ENCODE measurements at regions not wholly inside any gene's neighbourhood (a gene's known extent, or its start where the extent isn't known, plus 50 kb on each side); places are given as distances from the start of the nearest gene placed in this dataset.

- DNase-seq (ENCODE audit: low spot score): no peak
Observed at GRCh38 chr7:46230298-46230989, 309.4 kb upstream of the IGFBP3 start.

GRCh38 chr7:46229409-46229808, 308.3 kb upstream of the IGFBP3 start:
- peak; percentile 19 for DNase-seq (ENCODE audit: low spot score)

GRCh38 chr7:46226860-46227259, 305.8 kb upstream of the IGFBP3 start:
- no peak for DNase-seq (ENCODE audit: low spot score)

- no peak for DNase-seq (ENCODE audit: low spot score)
Observed at GRCh38 chr7:46224363-46224762, 303.3 kb upstream of the IGFBP3 start.

GRCh38 chr7:46220066-46220630, 299.1 kb upstream of the IGFBP3 start:
- DNase-seq (ENCODE audit: low spot score): peak; percentile 46

GRCh38 chr7:46218461-46219200, 297.6 kb upstream of the IGFBP3 start:
- DNase-seq (ENCODE audit: low spot score): no peak

- no peak for DNase-seq (ENCODE audit: low spot score)
Observed at GRCh38 chr7:46215987-46216567, 295.0 kb upstream of the IGFBP3 start.

- no peak for DNase-seq (ENCODE audit: low spot score)
Observed at GRCh38 chr7:46214526-46214925, 293.5 kb upstream of the IGFBP3 start.

- no peak for DNase-seq (ENCODE audit: low spot score)
Observed at GRCh38 chr7:46213154-46213537, 292.1 kb upstream of the IGFBP3 start.

- no peak for DNase-seq (ENCODE audit: low spot score)
Observed at GRCh38 chr7:46212425-46213153, 291.5 kb upstream of the IGFBP3 start.

- DNase-seq (ENCODE audit: low spot score): no peak
Observed at GRCh38 chr7:46210467-46210866, 289.4 kb upstream of the IGFBP3 start.

- no peak for DNase-seq (ENCODE audit: low spot score)
Observed at GRCh38 chr7:46209611-46210388, 288.7 kb upstream of the IGFBP3 start.

GRCh38 chr7:46208635-46209525, 287.8 kb upstream of the IGFBP3 start:
- no peak for DNase-seq (ENCODE audit: low spot score)

- no peak for DNase-seq (ENCODE audit: low spot score)
Observed at GRCh38 chr7:46207931-46208634, 287.0 kb upstream of the IGFBP3 start.

- no peak for DNase-seq (ENCODE audit: low spot score)
Observed at GRCh38 chr7:46206476-46207060, 285.5 kb upstream of the IGFBP3 start.

GRCh38 chr7:46205478-46205877, 284.4 kb upstream of the IGFBP3 start:
- DNase-seq (ENCODE audit: low spot score): peak; percentile 77

- no peak for DNase-seq (ENCODE audit: low spot score)
Observed at GRCh38 chr7:46203926-46204325, 282.9 kb upstream of the IGFBP3 start.

GRCh38 chr7:46202379-46202778, 281.3 kb upstream of the IGFBP3 start:
- no peak for DNase-seq (ENCODE audit: low spot score)

GRCh38 chr7:46201961-46202360, 280.9 kb upstream of the IGFBP3 start:
- no peak for DNase-seq (ENCODE audit: low spot score)
